CD4-positive, alpha-beta T cell treated with Interleukin-15 for 1 hour (primary cell): ENCODE measurements at regions not wholly inside any gene's neighbourhood (a gene's known extent, or its start where the extent isn't known, plus 50 kb on each side); places are given as distances from the start of the nearest gene placed in this dataset.

Experiments
- DNase-seq: peaks from one replicate; pipeline ENCODE4 v3.0.0-alpha.2; 2020

DNA sequence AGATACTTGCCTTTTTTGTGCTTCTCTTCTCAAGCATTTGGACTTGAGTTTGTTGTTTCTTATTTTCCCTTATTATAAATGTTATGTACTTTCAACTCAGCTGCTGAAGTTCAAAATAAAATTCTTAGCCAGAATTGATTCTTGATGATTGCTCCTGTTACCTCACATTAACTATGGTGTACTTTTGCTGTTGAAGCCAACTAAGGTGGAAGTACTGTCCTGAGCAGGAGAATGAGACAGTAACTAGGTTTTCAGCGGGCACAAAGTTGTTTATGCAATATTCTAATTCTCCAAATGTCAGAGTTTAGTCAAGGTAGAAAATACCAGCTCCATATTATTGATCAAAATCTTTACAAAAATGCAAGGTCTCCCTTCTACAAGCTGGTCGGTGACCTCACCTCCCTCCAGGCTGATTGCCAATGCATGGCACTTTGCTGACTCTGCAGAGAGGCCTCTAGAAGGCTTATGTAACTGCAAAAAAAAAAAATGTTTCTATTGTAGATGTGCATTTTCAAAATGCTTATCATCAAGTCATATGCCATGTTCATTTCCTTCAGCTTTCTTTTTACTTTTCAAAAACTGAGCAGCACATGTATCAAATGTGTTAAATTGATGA is 1783.5 kb upstream of the WWC1 start:
- DNase-seq: no peak

DNA sequence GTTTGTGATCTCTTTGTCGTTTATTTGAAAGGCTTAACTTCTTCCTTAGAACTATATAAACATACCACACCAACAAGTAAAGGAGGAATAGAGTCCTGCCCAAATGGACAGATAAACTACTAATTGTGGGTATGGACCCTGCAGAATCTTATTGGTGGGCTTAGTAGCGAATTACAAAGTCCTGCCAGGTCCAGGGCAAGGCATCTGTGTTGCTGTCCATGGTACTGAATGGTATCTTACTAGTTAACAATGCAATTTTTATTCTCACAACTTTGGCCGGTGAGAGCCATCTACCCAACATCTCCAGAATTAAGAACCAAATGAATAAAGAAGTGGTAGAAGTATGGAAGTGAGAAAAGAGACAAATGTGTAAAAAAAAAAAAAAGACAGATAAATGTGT is 1782.4 kb upstream of the WWC1 start:
- no peak for DNase-seq

DNA sequence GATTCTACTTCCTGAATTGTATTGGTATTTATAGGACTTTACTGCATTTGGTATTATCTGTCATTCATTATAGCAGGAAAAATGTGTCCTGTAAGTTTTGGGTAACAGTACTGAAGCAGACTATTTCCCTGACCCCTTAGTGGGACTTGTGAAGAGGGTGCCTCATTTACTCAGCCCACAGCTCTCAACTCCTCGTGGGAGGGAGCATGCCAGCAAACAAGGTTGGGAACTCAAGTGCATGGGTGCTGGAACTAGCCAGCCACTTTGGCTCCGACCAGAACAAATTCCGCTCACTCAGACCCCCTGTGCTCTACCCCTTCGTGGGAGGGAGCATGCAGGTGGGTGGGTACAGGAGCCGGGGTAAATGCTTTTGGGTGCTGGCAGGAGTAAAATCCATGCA is 1773.5 kb upstream of the WWC1 start:
- DNase-seq: no peak

DNA sequence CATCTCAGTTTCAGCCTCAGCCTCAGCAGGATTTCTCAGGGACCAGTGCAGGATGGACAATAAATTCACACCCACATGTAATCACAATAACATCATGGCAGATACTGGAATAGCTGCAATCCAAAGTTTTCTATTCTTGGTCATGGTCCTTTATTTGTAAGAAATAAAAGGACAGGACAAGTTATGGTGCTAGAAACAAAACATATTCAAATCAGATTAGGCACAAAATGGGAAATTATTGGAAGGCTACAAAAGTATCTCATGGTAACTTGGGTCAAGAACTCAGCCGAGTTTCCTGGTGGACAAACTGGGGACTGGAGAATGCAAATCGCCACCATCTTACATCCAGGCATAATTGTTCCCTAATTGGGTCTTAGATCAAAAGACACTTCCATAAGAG is 1768.2 kb upstream of the WWC1 start:
- DNase-seq: no peak

DNA sequence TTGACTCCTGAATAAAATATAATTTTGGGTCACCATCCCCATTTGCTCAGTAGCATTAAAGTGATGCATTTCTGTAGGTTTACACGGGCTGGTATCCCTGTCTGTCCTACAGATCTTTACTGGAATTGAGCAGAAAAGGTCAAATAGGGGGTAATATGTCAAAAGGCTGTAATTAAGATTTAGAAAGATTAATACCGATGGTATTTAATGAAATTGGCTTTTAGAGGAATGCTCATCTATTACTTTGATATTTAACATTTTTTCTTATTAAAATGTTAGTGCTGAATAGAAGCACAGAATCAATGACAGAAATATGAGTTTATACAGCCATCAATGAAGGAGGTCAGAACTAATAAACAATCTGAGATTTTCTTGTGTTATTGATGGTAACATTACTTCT is 1762.2 kb upstream of the WWC1 start:
- DNase-seq: no peak

DNA sequence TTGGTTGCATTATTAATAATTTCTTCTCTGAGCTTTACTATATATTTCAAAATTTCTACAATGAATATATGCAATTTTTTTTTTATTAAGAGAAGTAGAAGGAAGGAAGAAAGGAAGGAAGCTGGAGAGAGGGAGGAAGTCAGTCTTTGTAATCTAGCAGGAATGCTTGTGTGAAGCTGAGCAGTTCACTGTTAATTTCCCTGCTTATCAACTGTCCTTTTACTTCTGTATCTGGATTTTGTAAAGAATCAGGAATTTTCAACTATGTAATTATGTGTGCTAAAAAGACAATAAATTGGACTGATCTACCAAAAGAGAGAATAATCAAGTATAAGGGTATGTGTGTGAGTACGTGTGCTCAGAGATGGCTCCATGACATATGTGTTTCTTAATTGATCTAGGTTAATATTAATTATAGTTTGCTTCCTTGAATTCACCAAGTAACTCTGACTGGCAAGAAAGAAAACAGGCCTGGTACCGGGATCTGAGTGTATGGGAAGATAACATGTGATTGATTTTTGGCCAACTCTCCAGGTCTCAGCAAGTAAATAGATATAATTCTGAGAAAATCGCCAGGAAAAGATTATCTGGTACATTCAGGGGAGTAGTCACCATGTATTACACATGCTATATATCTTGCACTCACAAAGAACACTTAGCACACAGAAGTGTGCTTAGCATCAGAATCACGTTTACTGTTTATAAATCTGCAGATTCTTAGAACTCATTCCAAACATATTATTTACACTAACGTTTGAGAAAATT is 1758.8 kb upstream of the WWC1 start:
- no peak for DNase-seq

DNA sequence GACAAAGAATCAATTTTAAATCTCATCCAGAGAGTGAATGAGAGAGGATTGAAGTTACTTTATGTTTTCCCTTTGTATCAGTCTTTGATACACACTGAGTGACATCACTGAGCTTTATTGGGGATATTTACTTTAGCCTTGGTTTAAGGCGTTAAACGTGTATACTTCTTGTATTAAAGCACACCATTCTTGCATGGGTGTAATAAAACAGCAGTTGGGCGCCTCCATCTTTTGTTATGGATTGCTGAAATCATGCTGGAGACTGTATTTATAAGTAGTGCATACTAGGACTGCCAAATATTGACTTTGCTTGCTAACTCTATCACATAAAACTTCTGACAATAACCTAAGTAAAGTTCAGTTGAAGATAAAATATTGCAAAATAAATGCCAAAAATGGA is 1755.8 kb upstream of the WWC1 start:
- no peak for DNase-seq

DNA sequence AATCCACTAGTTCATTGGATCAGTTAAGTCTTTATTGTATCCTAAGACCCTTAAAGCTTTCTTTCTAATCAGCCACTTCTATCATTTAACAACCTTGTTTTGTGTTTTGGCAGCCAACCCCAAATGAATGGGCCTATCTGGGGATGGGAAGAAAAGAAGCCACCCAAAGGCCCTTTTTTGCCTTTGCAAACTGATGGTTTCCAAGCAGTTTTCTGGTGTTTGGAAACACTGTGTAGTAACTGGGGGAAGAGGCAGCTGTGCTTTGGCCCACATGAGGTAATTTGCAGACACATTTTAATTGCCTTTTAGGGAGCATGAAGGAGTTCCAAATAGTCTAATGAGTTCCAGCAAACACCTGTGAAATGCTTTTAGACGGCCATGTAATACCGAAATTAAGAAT is 1751.3 kb upstream of the WWC1 start:
- DNase-seq: no peak

DNA sequence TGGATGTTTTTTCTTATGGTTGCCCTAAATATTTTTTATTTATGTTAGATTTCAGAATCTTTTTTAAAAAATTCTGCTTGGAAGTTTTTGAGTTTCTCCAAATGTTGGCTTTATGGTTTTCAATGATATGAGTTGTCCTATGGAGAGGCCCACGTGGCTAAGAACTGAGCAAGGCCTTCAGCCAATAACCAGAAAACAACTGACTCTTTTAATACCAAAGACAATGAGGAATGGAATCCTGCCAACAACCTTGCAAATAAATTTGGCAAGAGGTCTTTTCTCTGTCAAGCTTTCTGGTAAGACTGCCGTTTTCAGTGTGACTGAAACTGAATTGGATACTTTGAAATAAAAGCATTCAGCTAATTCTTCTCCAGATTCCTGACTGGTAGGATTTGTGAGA is 1740.1 kb upstream of the WWC1 start:
- DNase-seq: no peak

DNA sequence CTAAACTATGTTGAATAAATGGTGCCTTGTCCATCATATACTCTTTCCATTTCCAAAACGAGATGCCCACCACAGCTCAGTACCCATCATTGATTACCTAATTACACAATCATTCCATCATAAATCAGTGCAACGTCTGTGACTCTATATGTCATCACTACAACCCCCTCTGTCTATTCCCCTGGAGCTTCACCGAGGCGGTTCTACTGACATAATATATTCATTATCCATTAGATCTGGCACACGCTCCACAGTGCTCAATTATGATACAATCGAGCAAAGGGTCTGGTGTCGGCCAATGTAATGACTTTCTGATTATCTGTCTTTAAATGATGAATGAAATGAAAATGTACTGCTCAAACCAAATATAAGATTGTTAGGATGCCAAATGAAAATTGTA is 1737.7 kb upstream of the WWC1 start:
- no peak for DNase-seq

DNA sequence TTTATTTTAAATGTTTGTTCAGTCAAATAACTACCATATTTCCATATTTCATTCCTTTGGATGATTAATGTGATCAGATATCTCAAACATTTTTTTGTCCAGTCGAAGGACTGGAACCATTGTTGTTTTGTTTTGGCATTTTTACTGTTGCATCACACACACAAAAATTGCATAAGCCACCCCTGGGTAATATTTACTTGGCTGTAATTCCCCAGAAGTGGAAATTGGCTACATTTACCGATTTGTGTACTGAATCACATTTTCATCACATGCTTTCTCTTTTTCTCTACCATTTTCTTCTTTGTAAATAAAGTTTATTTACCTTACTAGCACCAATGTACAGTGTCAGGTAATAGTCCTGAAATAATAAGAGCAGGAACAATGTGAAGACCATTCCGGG is 1729.7 kb upstream of the WWC1 start:
- DNase-seq: no peak

DNA sequence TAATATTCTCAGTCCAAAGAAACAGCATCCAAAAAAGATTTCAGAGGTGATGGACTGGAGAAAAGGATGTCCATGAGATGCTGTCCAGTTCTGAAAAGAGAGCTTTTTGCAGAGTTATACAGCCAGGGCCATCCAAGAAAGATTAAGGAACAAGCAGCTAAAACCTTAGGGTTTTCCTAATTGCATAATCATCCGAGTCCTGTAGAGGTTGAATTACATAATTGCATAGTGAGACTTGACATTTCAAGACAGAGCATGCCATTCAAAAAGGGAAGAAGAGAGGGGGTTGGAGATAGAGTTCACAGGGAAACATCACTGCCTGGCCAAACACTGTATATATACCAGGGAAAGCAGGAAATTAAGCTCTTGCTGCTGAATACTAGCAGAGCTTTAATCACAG is 1729.2 kb upstream of the WWC1 start:
- no peak for DNase-seq

DNA sequence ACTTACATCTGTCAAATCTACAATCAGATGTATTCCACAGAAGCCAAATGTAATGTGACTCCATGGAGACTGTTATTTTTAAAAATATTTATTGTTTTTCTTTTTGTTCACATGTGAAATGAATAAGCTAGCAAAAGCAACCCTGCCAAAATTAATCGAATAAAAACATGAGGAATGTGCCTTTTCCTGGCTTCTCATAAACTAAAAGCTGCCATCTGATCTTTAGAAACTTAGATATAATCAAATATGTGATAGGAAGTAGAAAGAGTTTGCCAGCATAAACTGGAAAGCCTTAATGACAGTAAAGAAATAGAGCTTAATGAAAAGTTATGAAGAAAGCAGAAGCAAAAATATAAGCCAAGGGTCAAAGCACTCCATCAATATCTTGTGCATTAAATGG is 1724.7 kb upstream of the WWC1 start:
- DNase-seq: no peak

DNA sequence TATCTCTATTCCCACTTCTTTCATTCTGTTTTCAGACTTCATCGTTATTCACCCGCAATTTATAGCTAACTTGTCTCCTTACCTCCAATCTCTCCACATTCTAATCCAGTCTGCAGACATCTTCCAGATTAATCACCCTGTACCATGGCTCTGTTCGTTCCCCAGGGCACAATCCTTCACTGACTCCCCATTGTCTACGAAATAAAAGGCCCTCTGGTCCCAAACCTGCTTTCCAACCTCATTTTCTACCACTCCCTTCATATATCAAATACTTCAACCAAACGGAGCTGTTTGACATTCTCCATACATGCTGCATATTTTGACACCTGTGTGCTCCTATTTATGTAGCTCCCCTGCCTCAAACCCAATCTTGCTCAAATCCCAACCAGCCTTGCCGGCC is 1720.6 kb upstream of the WWC1 start:
- no peak for DNase-seq

DNA sequence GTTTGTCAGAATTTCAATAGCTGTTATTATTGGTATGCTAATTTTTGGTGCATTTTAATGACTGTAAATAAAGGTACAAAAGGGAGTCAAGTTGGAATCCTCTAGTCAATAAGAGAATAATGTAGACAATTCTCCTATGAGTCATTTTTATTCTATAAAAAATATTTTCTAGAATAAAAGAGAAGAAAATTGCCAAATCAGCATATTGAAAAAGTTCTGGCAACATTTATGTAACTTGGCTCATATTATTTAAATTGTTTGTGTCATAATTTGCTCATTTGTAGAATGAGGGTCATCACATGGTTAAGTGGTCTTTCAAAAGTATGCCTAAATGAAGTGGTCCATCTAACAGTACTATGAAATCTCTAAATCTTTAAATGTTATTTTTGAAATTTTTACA is 1719.8 kb upstream of the WWC1 start:
- no peak for DNase-seq

DNA sequence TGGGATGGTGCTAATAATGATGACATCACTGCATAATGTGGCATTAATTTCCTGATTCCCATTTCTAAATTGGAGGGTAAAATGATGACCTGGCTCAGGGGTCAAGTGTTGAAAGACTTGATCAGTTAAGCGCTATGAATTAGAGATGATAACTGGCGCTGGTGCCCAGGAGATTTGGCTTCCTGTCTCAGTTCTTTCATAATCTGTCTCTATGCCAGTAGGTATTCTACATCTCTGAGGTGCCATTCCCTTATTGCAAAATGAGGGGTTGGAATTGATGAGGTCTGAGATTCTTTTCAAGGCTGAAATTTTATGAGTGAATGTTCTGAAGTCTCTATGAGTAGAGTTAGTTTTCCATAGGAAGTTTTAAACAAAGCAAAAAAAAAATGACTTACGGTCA is 1715.1 kb upstream of the WWC1 start:
- no peak for DNase-seq

DNA sequence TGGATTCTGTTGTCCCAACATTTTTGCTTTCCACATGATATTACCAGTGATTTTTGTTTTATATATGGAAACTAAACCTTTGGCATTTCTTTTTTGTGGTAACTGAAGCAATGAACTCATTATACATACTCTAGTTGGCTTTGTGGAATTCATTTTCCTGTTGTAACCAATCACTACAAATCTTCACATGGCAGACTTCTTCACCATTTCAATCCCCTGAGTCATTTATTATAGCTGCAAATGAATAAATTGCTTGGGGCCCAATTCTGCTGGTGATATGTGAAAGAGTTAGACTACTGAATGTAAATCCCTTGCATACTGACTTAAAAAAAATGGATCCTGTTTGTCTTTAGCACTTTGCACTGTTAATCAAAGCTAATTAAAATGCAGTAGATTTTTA is 1709.6 kb upstream of the WWC1 start:
- DNase-seq: no peak

DNA sequence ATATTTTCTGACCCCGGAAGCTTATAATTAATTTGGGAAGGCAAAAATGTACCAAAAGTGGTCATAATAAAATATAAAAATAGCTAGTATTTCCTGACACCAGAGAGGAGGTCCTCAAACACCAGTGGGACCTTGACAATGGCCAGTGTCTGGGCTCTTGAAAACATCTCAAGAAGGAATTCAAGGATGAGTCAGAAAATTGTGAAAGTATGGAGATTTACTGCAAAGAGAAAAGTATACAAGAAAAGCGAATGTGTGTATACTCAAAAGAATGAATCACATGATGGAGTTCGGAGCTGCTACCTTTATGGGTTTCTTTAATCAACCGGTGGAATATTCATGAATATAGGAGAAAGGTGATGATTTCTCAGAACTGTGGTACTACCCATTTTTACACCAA is 1709.0 kb upstream of the WWC1 start:
- DNase-seq: no peak

DNA sequence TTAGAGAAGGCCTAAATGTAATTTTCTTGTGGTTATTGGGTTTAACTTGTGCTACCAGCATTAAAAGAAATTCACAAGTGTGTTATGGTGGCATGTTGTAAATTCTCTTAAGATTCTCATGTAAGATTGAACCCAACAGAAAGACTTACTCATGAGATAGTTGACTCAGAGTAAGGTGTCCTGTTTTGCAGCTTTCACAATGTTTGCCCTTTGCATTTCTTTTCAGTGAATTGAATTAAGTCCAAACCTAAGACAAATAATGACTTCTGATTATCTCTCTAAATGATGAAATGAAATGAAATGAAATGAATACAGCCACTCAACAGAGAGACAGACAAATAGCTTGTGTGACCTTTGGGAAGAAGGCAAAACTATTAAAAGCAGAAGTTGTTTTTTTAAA is 1696.9 kb upstream of the WWC1 start:
- no peak for DNase-seq

DNA sequence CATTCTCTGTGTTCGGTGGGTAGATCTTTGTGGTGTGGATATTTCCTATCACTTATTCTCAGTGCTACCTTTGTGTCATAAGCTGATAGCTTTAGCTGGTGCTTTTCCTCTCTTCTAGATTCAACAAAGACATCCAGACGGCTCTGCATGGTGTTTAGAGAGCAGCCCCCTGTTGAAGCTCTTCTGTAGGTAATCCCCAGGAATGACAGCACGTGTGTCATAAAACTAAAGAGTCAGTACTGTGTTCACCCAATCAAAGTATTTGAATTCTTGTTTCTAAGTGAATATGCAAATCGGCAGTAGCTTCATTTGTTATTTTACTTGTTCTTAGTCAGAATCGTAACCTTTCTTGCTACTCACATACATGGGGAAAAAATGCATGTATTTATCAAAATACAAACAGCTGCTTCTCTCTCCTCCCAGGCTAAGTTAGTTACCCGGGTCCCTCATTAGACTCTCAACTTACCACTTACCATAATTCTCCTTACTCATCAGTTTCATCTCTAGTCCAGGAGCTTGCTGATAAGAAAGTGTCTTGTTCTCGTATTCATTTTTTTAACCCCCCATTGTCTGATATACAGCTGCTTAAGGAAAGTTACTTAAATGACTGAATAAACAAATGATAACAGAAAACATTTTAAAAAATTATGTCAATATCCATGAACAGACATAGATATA is 1696.0 kb upstream of the WWC1 start:
- no peak for DNase-seq

DNA sequence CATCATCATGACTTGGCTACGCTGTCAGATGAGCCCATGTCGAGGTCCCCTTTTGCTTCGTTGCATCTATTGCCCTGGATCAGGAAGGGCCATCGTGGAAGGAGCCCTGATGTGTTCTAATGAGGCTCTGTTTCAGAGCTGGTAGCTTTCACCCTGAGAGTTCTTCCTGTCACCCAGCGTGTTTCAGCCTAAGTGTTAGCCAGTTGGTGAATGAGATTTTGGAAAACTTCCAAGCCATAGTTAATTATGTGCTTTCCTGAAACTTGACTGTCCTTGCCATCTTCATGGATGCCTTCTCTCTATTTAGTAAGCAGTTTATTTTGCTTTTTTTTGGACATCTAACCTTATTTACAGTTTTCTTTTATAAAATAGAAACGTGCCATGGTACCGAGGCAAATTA is 1695.4 kb upstream of the WWC1 start:
- DNase-seq: no peak

DNA sequence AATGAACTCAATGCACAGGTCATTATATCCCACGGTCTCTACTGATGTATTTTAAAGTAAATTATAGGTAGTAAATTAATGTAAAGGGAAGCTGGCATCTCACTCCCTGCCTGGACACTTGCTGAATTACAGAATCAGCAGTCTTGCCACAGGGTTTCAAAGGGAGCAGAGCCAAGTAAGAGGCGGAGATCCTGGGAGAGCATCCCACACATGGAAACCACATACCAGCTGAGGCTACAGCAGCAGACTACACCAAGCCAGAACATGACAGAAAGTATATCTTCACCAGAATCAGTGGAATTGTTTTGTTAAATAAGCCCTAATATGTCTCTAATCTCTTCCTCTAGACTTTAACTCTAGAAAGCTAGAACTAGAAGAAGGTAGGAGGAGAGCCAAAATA is 1689.2 kb upstream of the WWC1 start:
- no peak for DNase-seq

DNA sequence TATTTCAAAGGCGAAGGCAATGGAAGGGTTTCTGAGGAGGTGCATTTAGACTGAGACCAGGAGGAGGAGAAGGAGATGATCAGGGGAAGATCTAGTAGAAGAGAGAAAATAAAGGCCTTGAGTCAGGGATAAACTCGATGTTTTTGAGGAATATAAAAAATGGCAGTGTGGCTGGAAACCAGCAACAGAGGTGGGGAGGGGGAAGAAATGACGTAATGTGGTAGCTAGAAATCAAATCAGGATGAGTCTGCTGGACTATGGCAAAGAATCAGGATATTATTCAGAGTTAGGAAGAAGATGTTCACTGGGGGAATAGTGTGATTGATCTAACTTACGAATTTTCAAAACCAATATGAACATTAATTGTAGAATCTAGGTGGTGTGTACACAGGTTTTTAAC is 1673.9 kb upstream of the WWC1 start:
- no peak for DNase-seq

DNA sequence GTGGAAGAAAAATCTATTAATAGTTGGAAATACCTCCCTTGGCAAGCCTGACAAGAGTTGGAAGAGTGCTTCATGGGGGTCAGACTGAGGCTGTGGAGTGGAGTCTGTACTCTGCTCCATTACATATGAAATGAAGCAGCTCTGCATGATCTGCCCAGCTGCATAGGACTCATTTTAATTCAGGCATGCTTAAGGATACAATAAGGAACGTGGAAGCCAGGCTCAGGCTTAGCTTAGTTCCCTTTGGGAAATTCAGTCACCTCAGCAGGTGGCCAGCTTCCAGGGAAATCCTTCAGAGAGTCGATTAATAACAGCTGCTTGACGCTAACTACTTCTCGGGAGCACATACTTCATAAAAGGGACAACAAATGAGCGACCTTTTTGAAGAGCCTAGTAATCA is 1672.9 kb upstream of the WWC1 start:
- no peak for DNase-seq

DNA sequence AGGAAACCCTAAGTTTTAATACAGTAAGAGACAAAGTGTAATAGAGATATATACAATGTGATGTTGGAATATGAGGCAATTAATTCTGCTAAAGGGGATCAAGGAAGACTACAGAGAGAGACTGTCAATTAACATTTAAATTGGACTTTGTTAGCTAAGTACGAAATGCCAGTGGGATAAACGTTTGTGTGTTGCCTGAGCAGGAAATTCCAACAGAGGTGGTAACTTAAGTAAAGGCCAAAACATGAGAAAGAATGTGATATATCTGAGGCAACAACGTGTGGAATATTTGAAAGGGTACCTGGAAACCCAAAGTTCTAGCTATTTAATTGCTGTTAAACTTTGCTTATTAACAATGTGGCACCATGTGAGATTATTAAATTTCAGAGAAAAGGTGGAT is 1666.9 kb upstream of the WWC1 start:
- DNase-seq: no peak
